IMR-90 (cell line): ENCODE measurements at regions not wholly inside any gene's neighbourhood (a gene's known extent, or its start where the extent isn't known, plus 50 kb on each side); places are given as distances from the start of the nearest gene placed in this dataset.

ENCODE experiments used
- ATAC-seq: fragments of 200-7000 bp; cut with Tn5 transposase; 2 replicates; pipeline ENCODE4 v1.9.1; 2020; ENCODE audit warnings: low read depth, mild to moderate bottlenecking, moderate library complexity
- BruUV-seq: library from RNA; stranded (reverse); fragments of 400-500 nt; replicated peaks from 2 replicates; lab custom pipeline; 2021; lab: Mats Ljungman, UMichigan
- CTCF ChIA-PET: fragments of 300-600 bp; formaldehyde crosslinking; extraction: SDS; loops from one replicate; lab custom pipeline; 2021; ENCODE audit warnings: antibody characterized with exemption; lab: Yijun Ruan, JAX
- POLR2A ChIA-PET: fragments of 300-600 bp; sonication (Branson Sonifier 250); formaldehyde crosslinking; loops from one replicate; lab custom pipeline; 2022; ENCODE audit warnings: antibody characterized with exemption; ENCODE audit not compliant: unreplicated experiment; lab: Charles Lee
- DNase-seq: peaks from one replicate; pipeline ENCODE4 v3.0.0; 2013
- H2AFZ ChIP-seq: replicated peaks from 2 replicates; pipeline ENCODE3; 2013; ENCODE audit warnings: low read length, mild to moderate bottlenecking; ENCODE audit not compliant: poor library complexity
- H2AK5ac ChIP-seq: 2 replicates; pipeline ENCODE4 v1.6.1; 2013; ENCODE audit warnings: low read depth, low read length, inconsistent platforms
- H2AK9ac ChIP-seq: replicated peaks from 2 replicates; pipeline ENCODE3; 2013; ENCODE audit warnings: mild to moderate bottlenecking, low read depth, low read length, moderate library complexity; ENCODE audit not compliant: poor library complexity
- H2BK120ac ChIP-seq: 2 replicates; pipeline ENCODE4 v1.6.1; 2013; ENCODE audit warnings: low read depth, low read length, inconsistent platforms
- H2BK15ac ChIP-seq: 3 replicates; pipeline ENCODE4 v1.6.1; 2013; ENCODE audit warnings: low read depth, low read length, inconsistent platforms
- H2BK20ac ChIP-seq: 2 replicates; pipeline ENCODE4 v1.6.1; 2013; ENCODE audit warnings: low read depth, mild to moderate bottlenecking, inconsistent platforms, low read length, moderate library complexity
- H2BK5ac ChIP-seq: 2 replicates; pipeline ENCODE4 v1.6.1; 2013; ENCODE audit warnings: mild to moderate bottlenecking, low read depth, low read length, inconsistent platforms; ENCODE audit not compliant: poor library complexity, severe bottlenecking
- H3K14ac ChIP-seq: replicated peaks from 2 replicates; pipeline ENCODE4 v1.6.1; 2013; ENCODE audit warnings: low read depth, low read length, inconsistent platforms
- H3K18ac ChIP-seq: 2 replicates; pipeline ENCODE4 v1.6.1; 2013; ENCODE audit warnings: low read depth, low read length, control low read depth
- H3K23ac ChIP-seq: 2 replicates; pipeline ENCODE4 v1.6.1; 2013; ENCODE audit warnings: low read depth, low read length, inconsistent platforms
- H3K27ac ChIP-seq: 2 replicates; pipeline ENCODE4 v1.5.1; 2013; ENCODE audit warnings: mild to moderate bottlenecking, control low read depth, low read length; ENCODE audit not compliant: insufficient read depth
- H3K27me3 ChIP-seq: 2 replicates; pipeline ENCODE4 v1.6.1; 2013; ENCODE audit warnings: low read length; ENCODE audit not compliant: control insufficient read depth, insufficient read depth
- H3K36me3 ChIP-seq: 2 replicates; pipeline ENCODE4 v1.6.1; 2013; ENCODE audit warnings: low read length, mixed read lengths; ENCODE audit not compliant: control insufficient read depth, insufficient read depth
- H3K4ac ChIP-seq: 2 replicates; pipeline ENCODE4 v1.6.1; 2013; ENCODE audit warnings: low read depth, low read length, inconsistent platforms
- H3K4me1 ChIP-seq: 2 replicates; pipeline ENCODE4 v1.6.1; 2013; ENCODE audit warnings: low read length, mixed read lengths; ENCODE audit not compliant: control insufficient read depth, insufficient read depth
- H3K4me2 ChIP-seq: 2 replicates; pipeline ENCODE4 v1.6.1; 2013; ENCODE audit warnings: low read depth, mild to moderate bottlenecking, control low read depth, low read length, moderate library complexity
- H3K4me3 ChIP-seq: 2 replicates; pipeline ENCODE4 v1.5.1; 2013; ENCODE audit warnings: low read depth, mild to moderate bottlenecking, control low read depth, low read length, moderate library complexity; ENCODE audit not compliant: insufficient read depth
- H3K56ac ChIP-seq: 2 replicates; pipeline ENCODE4 v1.6.1; 2013; ENCODE audit warnings: low read length, inconsistent platforms; ENCODE audit not compliant: insufficient read depth; ENCODE audit errors: extremely low read depth
- H3K79me1 ChIP-seq, 2 experiments: 2 replicates each; pipeline ENCODE4 v1.6.1; 2013; ENCODE audit warnings: low read length in 2 of 2, inconsistent platforms in 1 of 2, low read depth in 1 of 2
- H3K9ac ChIP-seq: 2 replicates; pipeline ENCODE4 v1.6.1; 2013; ENCODE audit warnings: low read depth, low read length, control low read depth
- H3K9me1 ChIP-seq: 2 replicates; pipeline ENCODE4 v1.6.1; 2013; ENCODE audit warnings: low read length, inconsistent platforms; ENCODE audit not compliant: insufficient read depth
- H3K9me3 ChIP-seq: 2 replicates; pipeline ENCODE4 v1.6.1; 2013; ENCODE audit warnings: low read length; ENCODE audit not compliant: control insufficient read depth, insufficient read depth
- H4K20me1 ChIP-seq: 2 replicates; pipeline ENCODE4 v1.6.1; 2013; ENCODE audit warnings: low read length, inconsistent platforms; ENCODE audit not compliant: insufficient read depth
- H4K5ac ChIP-seq: 2 replicates; pipeline ENCODE4 v1.6.1; 2013; ENCODE audit warnings: mild to moderate bottlenecking, low read depth, low read length, control low read depth
- H4K8ac ChIP-seq, 2 experiments: 2 replicates each; pipeline ENCODE4 v1.6.1; 2013; ENCODE audit warnings: low read depth in 2 of 2, low read length in 2 of 2, control low read depth in 1 of 2, inconsistent platforms in 1 of 2
- H4K91ac ChIP-seq: 2 replicates; pipeline ENCODE4 v1.6.1; 2013; ENCODE audit warnings: low read depth, low read length, inconsistent platforms; ENCODE audit not compliant: insufficient read depth
- BHLHE40 ChIP-seq: fragments of 150-350 bp; IDR thresholded peaks from 2 replicates; pipeline ENCODE4 v1.6.1; 2016; ENCODE audit warnings: mild to moderate bottlenecking, low read depth, low read length
- CEBPB ChIP-seq: IDR thresholded peaks from 2 replicates; pipeline ENCODE4 v1.6.1; 2012; ENCODE audit warnings: low read depth, low read length, improper control_type of control experiment
- CHD1 ChIP-seq: IDR thresholded peaks from 2 replicates; pipeline ENCODE4 v1.6.1; 2012; ENCODE audit warnings: low read depth, low read length, improper control_type of control experiment
- FOS ChIP-seq: fragments of 150-350 bp; IDR thresholded peaks from 2 replicates; pipeline ENCODE4 v1.6.1; 2016; ENCODE audit warnings: low read depth, low read length
- MAFK ChIP-seq: IDR thresholded peaks from 2 replicates; pipeline ENCODE4 v1.6.1; 2012; ENCODE audit warnings: low read depth, low read length, improper control_type of control experiment
- MAZ ChIP-seq: IDR thresholded peaks from 2 replicates; pipeline ENCODE4 v1.6.1; 2012; ENCODE audit warnings: low read depth, mild to moderate bottlenecking, low read length, improper control_type of control experiment, moderate library complexity, borderline replicate concordance
- MXI1 ChIP-seq: IDR thresholded peaks from 2 replicates; pipeline ENCODE4 v1.6.1; 2012; ENCODE audit warnings: low read depth, mild to moderate bottlenecking, low read length, moderate library complexity, borderline replicate concordance
- NFE2L2 ChIP-seq: fragments of 150-350 bp; IDR thresholded peaks from 2 replicates; pipeline ENCODE4 v1.6.1; 2016; ENCODE audit warnings: low read depth, mild to moderate bottlenecking, low read length
- POLR2A ChIP-seq: IDR thresholded peaks from 2 replicates; pipeline ENCODE4 v1.6.1; 2012; ENCODE audit warnings: mild to moderate bottlenecking, low read depth, low read length
- RAD21 ChIP-seq: IDR thresholded peaks from 2 replicates; pipeline ENCODE4 v1.6.1; 2012; ENCODE audit warnings: low read length, improper control_type of control experiment
- RCOR1 ChIP-seq: IDR thresholded peaks from 2 replicates; pipeline ENCODE4 v1.6.1; 2012; ENCODE audit warnings: mild to moderate bottlenecking, low read length, improper control_type of control experiment; ENCODE audit not compliant: insufficient replicate concordance
- RFX5 ChIP-seq: IDR thresholded peaks from 2 replicates; pipeline ENCODE4 v1.8.0; 2012; ENCODE audit warnings: low read depth, mild to moderate bottlenecking, low read length, moderate library complexity
- SMC3 ChIP-seq: fragments of 150-350 bp; IDR thresholded peaks from 2 replicates; pipeline ENCODE4 v1.6.1; 2016; ENCODE audit warnings: low read depth, mild to moderate bottlenecking, antibody characterized with exemption, low read length, moderate library complexity
- WGBS, 2 experiments: methylation state at CpG; one replicate each; pipeline versions ENCODE4 v1.1.5 to v1.1.7; 2013; ENCODE audit warnings: missing lambda C conversion rate in 2 of 2; ENCODE audit not compliant: insufficient read length in 1 of 2; ENCODE audit errors: extremely low coverage in 2 of 2; 5-methylcytosine and 5-hydroxymethylcytosine counted together
- dilution Hi-C: fragments of 300-500 bp; cut with HindIII; formaldehyde crosslinking; loops from one replicate; pipeline ENCODE4 v1.14.3; 2018; ENCODE audit warnings: low sequenced_read_pairs; ENCODE audit not compliant: unreplicated experiment
- in situ Hi-C: fragments of 300-500 bp; cut with MboI; formaldehyde crosslinking; loops from 3 replicates; pipeline ENCODE4 v1.14.3; 2019; ENCODE audit warnings: low sequenced_read_pairs, inconsistent platforms, mixed read lengths
- intact Hi-C: fragments of 100-400 bp; cut with micrococcal nuclease; formaldehyde crosslinking; loops from 2 replicates; pipeline ENCODE4 v1.10.0; 2022
- TF ChIP-seq, protein P1 (sequence below): fragments of 150-350 bp; IDR thresholded peaks from 2 replicates; pipeline ENCODE4 v1.6.1; 2017; ENCODE audit warnings: mild to moderate bottlenecking, antibody characterized with exemption, low read length, low read depth
- TF ChIP-seq, protein P2 (sequence below): conservative IDR thresholded peaks from 2 replicates; pipeline ENCODE4 v1.5.1; 2012; ENCODE audit warnings: mild to moderate bottlenecking, low read depth, low read length, improper control_type of control experiment
- TF ChIP-seq, protein P3 (sequence below): fragments of 150-350 bp; IDR thresholded peaks from 2 replicates; pipeline ENCODE4 v1.6.1; 2016; ENCODE audit warnings: low read depth, mild to moderate bottlenecking, low read length, moderate library complexity, borderline replicate concordance

DNA sequence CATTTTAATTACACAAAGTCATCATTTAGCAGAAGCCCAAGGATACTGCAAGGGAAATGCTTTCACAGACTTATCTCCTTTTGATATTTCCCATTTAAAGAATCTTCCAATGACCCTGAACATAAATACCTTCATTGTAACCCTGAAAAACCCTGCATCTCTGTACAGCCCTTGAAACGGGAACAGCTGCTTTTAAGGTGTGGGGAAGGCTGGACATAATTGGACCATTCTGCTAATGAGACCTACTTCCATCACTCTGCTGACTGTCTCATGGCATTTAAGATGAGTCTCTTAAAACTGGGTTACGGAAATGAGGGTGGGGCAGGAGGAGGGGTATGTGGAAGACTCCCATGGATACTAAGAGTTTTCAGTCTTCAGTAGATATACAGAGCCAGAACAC is 485.8 kb downstream of the BRINP1 start:
- TF ChIP-seq POLR2A (no peak), SMC3 (no peak), FOS (no peak), MAZ (no peak), BHLHE40 (no peak), MXI1 (no peak), MAFK (no peak), NFE2L2 (no peak), RFX5 (no peak), RCOR1 (no peak), CHD1 (no peak), RAD21 (no peak), CEBPB (no peak)
- TF ChIP-seq, protein P1, sequence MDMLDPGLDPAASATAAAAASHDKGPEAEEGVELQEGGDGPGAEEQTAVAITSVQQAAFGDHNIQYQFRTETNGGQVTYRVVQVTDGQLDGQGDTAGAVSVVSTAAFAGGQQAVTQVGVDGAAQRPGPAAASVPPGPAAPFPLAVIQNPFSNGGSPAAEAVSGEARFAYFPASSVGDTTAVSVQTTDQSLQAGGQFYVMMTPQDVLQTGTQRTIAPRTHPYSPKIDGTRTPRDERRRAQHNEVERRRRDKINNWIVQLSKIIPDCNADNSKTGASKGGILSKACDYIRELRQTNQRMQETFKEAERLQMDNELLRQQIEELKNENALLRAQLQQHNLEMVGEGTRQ: no peak
- TF ChIP-seq, protein P2, sequence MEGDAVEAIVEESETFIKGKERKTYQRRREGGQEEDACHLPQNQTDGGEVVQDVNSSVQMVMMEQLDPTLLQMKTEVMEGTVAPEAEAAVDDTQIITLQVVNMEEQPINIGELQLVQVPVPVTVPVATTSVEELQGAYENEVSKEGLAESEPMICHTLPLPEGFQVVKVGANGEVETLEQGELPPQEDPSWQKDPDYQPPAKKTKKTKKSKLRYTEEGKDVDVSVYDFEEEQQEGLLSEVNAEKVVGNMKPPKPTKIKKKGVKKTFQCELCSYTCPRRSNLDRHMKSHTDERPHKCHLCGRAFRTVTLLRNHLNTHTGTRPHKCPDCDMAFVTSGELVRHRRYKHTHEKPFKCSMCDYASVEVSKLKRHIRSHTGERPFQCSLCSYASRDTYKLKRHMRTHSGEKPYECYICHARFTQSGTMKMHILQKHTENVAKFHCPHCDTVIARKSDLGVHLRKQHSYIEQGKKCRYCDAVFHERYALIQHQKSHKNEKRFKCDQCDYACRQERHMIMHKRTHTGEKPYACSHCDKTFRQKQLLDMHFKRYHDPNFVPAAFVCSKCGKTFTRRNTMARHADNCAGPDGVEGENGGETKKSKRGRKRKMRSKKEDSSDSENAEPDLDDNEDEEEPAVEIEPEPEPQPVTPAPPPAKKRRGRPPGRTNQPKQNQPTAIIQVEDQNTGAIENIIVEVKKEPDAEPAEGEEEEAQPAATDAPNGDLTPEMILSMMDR: no peak
- TF ChIP-seq, protein P3, sequence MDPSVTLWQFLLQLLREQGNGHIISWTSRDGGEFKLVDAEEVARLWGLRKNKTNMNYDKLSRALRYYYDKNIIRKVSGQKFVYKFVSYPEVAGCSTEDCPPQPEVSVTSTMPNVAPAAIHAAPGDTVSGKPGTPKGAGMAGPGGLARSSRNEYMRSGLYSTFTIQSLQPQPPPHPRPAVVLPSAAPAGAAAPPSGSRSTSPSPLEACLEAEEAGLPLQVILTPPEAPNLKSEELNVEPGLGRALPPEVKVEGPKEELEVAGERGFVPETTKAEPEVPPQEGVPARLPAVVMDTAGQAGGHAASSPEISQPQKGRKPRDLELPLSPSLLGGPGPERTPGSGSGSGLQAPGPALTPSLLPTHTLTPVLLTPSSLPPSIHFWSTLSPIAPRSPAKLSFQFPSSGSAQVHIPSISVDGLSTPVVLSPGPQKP: no peak
- POLR2A ChIA-PET: no interaction called here
- H2AK5ac ChIP-seq: no peak overlapping the region

More for the DNA sequence above, 485.8 kb downstream of the BRINP1 start:
- H3K14ac ChIP-seq: no peak overlapping the region
- H3K27ac ChIP-seq: no peak overlapping the region
- H4K91ac ChIP-seq: no peak overlapping the region
- no peak for ATAC-seq
- H3K23ac ChIP-seq: no peak overlapping the region
- H2BK20ac ChIP-seq: no peak overlapping the region
- no peaks in the 10 kb centered on the region for H3K79me1 ChIP-seq
- no TSS peak for BruUV-seq
- no peaks in the 10 kb centered on the region for H4K20me1 ChIP-seq
- no peaks in the 10 kb centered on the region for H3K36me3 ChIP-seq
- no peak for DNase-seq
- no peak overlapping the region for H3K4me2 ChIP-seq
- H3K9me3 ChIP-seq: peaks cover 5% of the 10 kb centered on the region; the same call in 1 of the 2 replicates
- H4K8ac ChIP-seq: no peak overlapping the region
- no peak overlapping the region for H3K9ac ChIP-seq
- H2BK120ac ChIP-seq: no peak overlapping the region
- intact Hi-C loops: no loop called here
- no peak overlapping the region for H3K4ac ChIP-seq
- in situ Hi-C loops: no loop called here
- 60% methylated on average over 1 of the region's 2 CpGs; no CpG with 5 or more reads in 1 of the 2 experiments for WGBS, 2 experiments
- dilution Hi-C loops: no loop called here
- no peak overlapping the region for H3K56ac ChIP-seq
- no peaks in the 10 kb centered on the region for H3K4me1 ChIP-seq
- no peak overlapping the region for H3K18ac ChIP-seq
- H2AFZ ChIP-seq: no peak overlapping the region
- H3K9me1 ChIP-seq: no peaks in the 10 kb centered on the region
- no peak overlapping the region for H3K4me3 ChIP-seq
- CTCF ChIA-PET: no interaction called here
- no peaks in the 10 kb centered on the region for H3K27me3 ChIP-seq
- no peak overlapping the region for H2AK9ac ChIP-seq
- H4K5ac ChIP-seq: no peak overlapping the region
- H2BK15ac ChIP-seq: no peak overlapping the region
- H2BK5ac ChIP-seq: no peak overlapping the region
